Tibial nerve (tissue), 4 donors: ENCODE measurements at regions not wholly inside any gene's neighbourhood (a gene's known extent, or its start where the extent isn't known, plus 50 kb on each side); places are given as distances from the start of the nearest gene placed in this dataset.

Experiments used
- EP300 ChIP-seq, 2 donors: sonication (generic); formaldehyde crosslinking; IDR thresholded peaks; one replicate each; pipeline ENCODE4 v1.6.1; 2017; ENCODE audit warnings: antibody characterized with exemption in 2 of 2, mild to moderate bottlenecking in 1 of 2
- POLR2A ChIP-seq, 2 donors: fragments of 450-650 bp; IDR thresholded peaks; one replicate each; pipeline ENCODE4 v1.6.1; 2017; ENCODE audit warnings: antibody characterized with exemption in 2 of 2, mild to moderate bottlenecking in 2 of 2, moderate library complexity in 2 of 2
- TF ChIP-seq, protein P1 (sequence below), 5 experiments: fragments of 200-600 bp in 3 of 5; fragments of 450-650 bp in 2 of 5; sonication (generic) in 3 of 5; IDR thresholded peaks; one replicate each; pipeline ENCODE4 v1.5.1; 2016 to 2019; ENCODE audit warnings: antibody characterized with exemption in 5 of 5, mild to moderate bottlenecking in 3 of 5, moderate library complexity in 2 of 5

DNA sequence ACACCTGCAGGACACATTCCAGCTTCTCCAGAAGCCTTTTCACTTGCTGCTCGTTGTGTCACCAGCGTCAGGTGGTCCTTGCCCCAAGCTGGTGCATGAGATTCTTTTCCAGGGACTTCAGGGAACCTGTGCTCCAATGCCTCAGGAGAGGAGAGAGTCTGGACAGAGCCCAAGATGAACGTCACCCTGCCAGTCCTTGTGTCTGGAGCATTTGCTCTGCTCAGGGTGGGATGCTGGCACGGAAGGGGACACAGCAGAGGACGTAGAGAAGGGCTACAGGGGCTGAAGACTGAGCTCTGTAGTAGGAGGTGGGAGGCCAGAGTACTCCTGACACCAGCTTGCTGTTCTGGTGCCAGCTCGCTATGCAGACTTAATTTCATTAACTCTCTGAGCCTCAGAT, 262.1 kb downstream of the XXYLT1 start:
- TF ChIP-seq, protein P1, sequence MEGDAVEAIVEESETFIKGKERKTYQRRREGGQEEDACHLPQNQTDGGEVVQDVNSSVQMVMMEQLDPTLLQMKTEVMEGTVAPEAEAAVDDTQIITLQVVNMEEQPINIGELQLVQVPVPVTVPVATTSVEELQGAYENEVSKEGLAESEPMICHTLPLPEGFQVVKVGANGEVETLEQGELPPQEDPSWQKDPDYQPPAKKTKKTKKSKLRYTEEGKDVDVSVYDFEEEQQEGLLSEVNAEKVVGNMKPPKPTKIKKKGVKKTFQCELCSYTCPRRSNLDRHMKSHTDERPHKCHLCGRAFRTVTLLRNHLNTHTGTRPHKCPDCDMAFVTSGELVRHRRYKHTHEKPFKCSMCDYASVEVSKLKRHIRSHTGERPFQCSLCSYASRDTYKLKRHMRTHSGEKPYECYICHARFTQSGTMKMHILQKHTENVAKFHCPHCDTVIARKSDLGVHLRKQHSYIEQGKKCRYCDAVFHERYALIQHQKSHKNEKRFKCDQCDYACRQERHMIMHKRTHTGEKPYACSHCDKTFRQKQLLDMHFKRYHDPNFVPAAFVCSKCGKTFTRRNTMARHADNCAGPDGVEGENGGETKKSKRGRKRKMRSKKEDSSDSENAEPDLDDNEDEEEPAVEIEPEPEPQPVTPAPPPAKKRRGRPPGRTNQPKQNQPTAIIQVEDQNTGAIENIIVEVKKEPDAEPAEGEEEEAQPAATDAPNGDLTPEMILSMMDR (IDR thresholded peaks at IDR 0.05): no peak
- TF ChIP-seq POLR2A (IDR thresholded peaks at IDR 0.05) (no peak), EP300 (IDR thresholded peaks at IDR 0.05) (no peak)
